Tibial nerve (tissue), 4 donors: ENCODE measurements at regions not wholly inside any gene's neighbourhood (a gene's known extent, or its start where the extent isn't known, plus 50 kb on each side); places are given as distances from the start of the nearest gene placed in this dataset.

Source experiments
- DNase-seq, 2 donors: peaks; one replicate each; pipeline ENCODE4 v3.0.0-alpha.2; 2019; ENCODE audit warnings: low spot score in 2 of 2
- H3K27ac ChIP-seq, 4 donors: fragments of 200-600 bp; sonication (generic) in 3 of 4; one replicate each; pipeline ENCODE4 v1.5.1; 2017 to 2019; ENCODE audit warnings: mild to moderate bottlenecking in 1 of 4
- H3K27me3 ChIP-seq, 2 donors: fragments of 200-600 bp; sonication (generic) in 1 of 2; one replicate each; pipeline versions ENCODE4 v1.5.1 to v1.6.0; 2017 to 2019
- H3K36me3 ChIP-seq, 3 donors: fragments of 200-600 bp; sonication (generic); one replicate each; pipeline ENCODE4 v1.5.1; 2018 to 2019
- H3K4me1 ChIP-seq, 4 donors: fragments of 200-600 bp; sonication (generic) in 3 of 4; one replicate each; pipeline ENCODE4 v1.5.1; 2017 to 2019
- H3K4me3 ChIP-seq, 4 donors: fragments of 200-600 bp; sonication (generic) in 3 of 4; one replicate each; pipeline ENCODE4 v1.5.1; 2017 to 2019; ENCODE audit warnings: mild to moderate bottlenecking in 1 of 4, moderate library complexity in 1 of 4
- H3K9me3 ChIP-seq, 4 donors: fragments of 200-600 bp; sonication (generic) in 3 of 4; one replicate each; pipeline ENCODE4 v1.5.1; 2017 to 2019
- CTCF ChIP-seq, 5 experiments: fragments of 200-600 bp in 3 of 5; fragments of 450-650 bp in 2 of 5; sonication (generic) in 3 of 5; IDR thresholded peaks; one replicate each; pipeline ENCODE4 v1.5.1; 2016 to 2019; ENCODE audit warnings: antibody characterized with exemption in 5 of 5, mild to moderate bottlenecking in 3 of 5, moderate library complexity in 2 of 5
- EP300 ChIP-seq, 2 donors: sonication (generic); formaldehyde crosslinking; IDR thresholded peaks; one replicate each; pipeline ENCODE4 v1.6.1; 2017; ENCODE audit warnings: antibody characterized with exemption in 2 of 2, mild to moderate bottlenecking in 1 of 2
- POLR2A ChIP-seq, 2 donors: fragments of 450-650 bp; IDR thresholded peaks; one replicate each; pipeline ENCODE4 v1.6.1; 2017; ENCODE audit warnings: antibody characterized with exemption in 2 of 2, mild to moderate bottlenecking in 2 of 2, moderate library complexity in 2 of 2
- WGBS, 2 donors: methylation state at CpG; one replicate each; pipeline ENCODE4 v1.1.5; 2018; 5-methylcytosine and 5-hydroxymethylcytosine counted together

DNA sequence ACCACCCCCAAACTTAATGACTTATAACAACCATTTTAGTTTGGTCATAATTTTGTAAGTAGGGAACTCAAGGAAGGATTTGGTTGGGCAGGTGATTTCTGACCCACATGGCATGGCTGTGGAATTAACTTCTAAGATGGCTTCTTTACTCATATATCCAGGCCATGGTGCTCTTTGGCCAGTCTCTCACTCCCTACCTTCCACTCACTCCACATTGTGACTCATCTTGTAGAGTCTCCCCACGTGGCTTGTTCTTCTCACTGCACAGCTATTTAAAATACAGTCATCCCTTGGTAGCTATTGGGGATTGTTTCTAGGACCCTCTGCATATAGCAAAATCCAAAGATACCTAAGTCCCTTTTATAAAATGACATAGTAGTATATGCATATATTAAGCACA, 76.6 kb upstream of the MAST4 start:
- no peak for TF ChIP-seq EP300 (IDR thresholded peaks at IDR 0.05)
- no peak for TF ChIP-seq POLR2A (IDR thresholded peaks at IDR 0.05)
- no peak for TF ChIP-seq CTCF (IDR thresholded peaks at IDR 0.05)
- H3K27ac ChIP-seq, result no peak overlapping the region
- H3K4me1 ChIP-seq, result no peaks in the 10 kb centered on the region
- no peaks in the 10 kb centered on the region for H3K27me3 ChIP-seq
- WGBS, 2 donors, result 68 to 77% methylated on average over 1 of the region's 1 CpG
- DNase-seq, result no peak
- H3K4me3 ChIP-seq, result no peak overlapping the region
- peaks cover 0 to 13% (median 0%) of the 10 kb centered on the region in 4 donors for H3K9me3 ChIP-seq
- no peaks in the 10 kb centered on the region for H3K36me3 ChIP-seq

DNA sequence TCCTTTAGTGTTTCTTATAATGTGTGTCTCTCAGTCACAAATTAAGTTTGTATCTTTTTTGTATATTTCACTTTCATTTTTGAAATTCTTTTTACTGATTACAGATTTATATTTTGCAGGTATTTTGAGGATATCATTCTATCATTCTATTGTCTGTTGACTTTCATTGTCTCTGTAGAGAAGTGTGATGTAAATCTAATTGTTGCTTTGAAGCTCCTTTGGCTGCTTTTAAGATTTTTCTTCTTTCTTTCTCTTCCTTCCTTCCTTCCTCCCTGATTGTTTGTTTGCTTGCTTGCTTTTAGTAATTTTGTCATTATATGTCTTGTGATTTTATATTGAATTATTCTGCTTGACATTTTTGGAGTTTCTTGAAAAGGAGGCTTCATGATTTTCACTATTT, 75.3 kb upstream of the MAST4 start:
- TF ChIP-seq EP300 (IDR thresholded peaks at IDR 0.05) (no peak), CTCF (IDR thresholded peaks at IDR 0.05) (no peak)
- no peak for DNase-seq
- no peak overlapping the region for H3K27ac ChIP-seq

DNA sequence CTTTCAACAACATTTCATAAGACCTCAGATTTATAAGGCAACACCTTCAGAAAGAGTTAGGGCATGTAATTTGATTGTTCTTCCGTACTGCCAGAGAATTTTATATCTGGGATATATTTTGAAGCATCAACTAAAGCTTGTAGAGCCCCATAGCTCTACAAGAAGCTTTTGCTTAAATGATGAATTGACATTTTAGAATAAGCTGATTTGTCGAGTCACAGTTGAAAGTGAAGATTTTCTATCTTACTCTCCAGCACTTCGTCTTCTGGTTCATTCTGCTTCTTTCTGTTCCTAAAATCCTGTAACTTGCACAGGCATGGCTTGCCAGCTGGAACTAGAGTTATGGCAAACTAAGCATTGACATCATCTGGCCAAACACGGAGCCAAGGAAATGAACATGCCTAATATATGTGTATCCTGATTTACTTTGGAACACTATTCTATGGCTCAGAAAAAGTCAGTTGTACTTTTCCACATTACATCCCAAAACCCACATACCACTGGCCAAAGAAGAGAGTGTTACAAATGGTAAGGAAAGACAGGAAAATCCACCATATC, 68.6 kb upstream of the MAST4 start:
- Histone ChIP-seq H3K36me3 (no peaks in the 10 kb centered on the region), H3K4me3 (no peak overlapping the region), H3K27ac (no peak overlapping the region), H3K9me3 (no peaks in the 10 kb centered on the region), H3K4me1 (no peaks in the 10 kb centered on the region), H3K27me3 (no peaks in the 10 kb centered on the region)
- 72 to 80% methylated on average over 4 of the region's 4 CpGs for WGBS, 2 donors
- TF ChIP-seq POLR2A (IDR thresholded peaks at IDR 0.05) (no peak), CTCF (IDR thresholded peaks at IDR 0.05) (no peak), EP300 (IDR thresholded peaks at IDR 0.05) (no peak)
- no peak for DNase-seq

More for the DNA sequence above, 75.3 kb upstream of the MAST4 start:
- Histone ChIP-seq H3K36me3 (no peaks in the 10 kb centered on the region), H3K9me3 (peaks cover 0 to 13% (median 0%) of the 10 kb centered on the region in 4 donors), H3K4me1 (no peaks in the 10 kb centered on the region), H3K4me3 (no peak overlapping the region), H3K27me3 (no peaks in the 10 kb centered on the region)

DNA sequence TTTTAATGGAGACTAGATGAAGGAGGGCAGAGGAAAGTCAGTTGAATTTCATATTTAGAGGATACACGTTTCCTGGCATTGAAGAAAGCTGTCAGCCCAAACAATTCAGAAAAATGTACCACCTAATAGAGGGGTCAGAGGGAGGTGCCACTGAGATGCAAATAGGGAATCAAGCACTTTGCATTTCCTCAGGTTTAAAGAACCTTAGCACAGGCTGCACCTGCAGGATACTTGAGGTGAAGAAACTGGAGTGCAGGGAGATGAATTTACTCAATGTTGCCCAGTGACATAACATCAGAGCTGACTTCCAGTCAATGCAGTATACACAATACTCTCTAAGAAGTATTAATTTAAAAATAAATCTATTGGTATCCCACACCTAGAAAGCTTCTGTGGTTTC, 67.0 kb upstream of the MAST4 start:
- Histone ChIP-seq H3K9me3 (no peaks in the 10 kb centered on the region), H3K4me1 (no peaks in the 10 kb centered on the region), H3K27me3 (no peaks in the 10 kb centered on the region), H3K36me3 (no peaks in the 10 kb centered on the region), H3K4me3 (no peak overlapping the region), H3K27ac (no peak overlapping the region)
- DNase-seq, result no peak
- TF ChIP-seq CTCF (IDR thresholded peaks at IDR 0.05) (no peak), EP300 (IDR thresholded peaks at IDR 0.05) (no peak), POLR2A (IDR thresholded peaks at IDR 0.05) (no peak)
- WGBS, 2 donors, result 56 to 65% methylated on average over 1 of the region's 1 CpG

DNA sequence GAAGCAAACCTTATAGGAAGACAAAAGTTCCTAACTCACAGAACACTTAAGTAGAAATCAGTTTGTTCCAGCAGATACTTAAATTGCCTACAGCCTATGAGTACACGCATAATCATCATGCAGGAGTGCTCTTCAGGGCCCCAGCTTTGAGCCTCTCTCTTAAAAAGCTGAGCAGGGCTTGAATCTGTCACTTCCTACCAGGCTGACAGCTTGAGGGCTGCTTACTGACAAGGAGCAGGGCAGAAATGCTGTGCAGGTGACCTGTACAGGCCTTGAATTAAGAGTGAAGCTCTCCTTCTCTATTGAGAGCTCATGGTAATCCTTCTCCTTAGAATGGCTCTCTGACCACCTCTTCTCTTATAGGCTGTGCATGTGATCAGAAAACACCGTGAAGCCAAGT, 66.5 kb upstream of the MAST4 start:
- Histone ChIP-seq H3K27me3 (no peaks in the 10 kb centered on the region), H3K4me3 (no peak overlapping the region), H3K4me1 (no peaks in the 10 kb centered on the region), H3K9me3 (no peaks in the 10 kb centered on the region), H3K36me3 (no peaks in the 10 kb centered on the region), H3K27ac (no peak overlapping the region)
- TF ChIP-seq EP300 (IDR thresholded peaks at IDR 0.05) (no peak), POLR2A (IDR thresholded peaks at IDR 0.05) (no peak), CTCF (IDR thresholded peaks at IDR 0.05) (no peak)
- WGBS, 2 donors, result 78 to 88% methylated on average over 2 of the region's 2 CpGs
- DNase-seq, result no peak
